Islet of Langerhans (tissue), 1 donor: ENCODE measurements at regions not wholly inside any gene's neighbourhood (a gene's known extent, or its start where the extent isn't known, plus 50 kb on each side); places are given as distances from the start of the nearest gene placed in this dataset.

Source experiments
- FAIRE-seq: peaks from one replicate; lab custom pipeline; 2011; peaks lifted over from hg19 to GRCh38; lab: Jason Lieb, UNC

DNA sequence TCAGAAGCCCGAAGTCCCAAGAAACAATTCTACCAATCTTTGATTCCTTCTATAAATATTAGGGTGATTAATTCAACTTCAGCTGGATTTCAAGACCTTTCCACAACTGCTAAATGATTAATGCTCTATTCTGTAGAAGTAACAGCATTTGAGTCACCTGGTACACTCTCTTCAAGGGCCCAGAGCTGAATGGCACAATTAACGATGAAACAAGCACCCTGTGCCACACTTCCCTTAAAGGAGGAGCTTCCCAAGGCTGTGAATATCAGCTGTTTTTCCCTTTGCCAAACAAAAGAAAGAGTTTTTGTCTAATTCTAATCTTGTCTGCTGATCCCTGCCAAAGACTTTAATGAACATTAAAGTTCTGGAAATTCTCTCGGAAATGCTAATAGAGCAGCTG, 56.0 kb downstream of the BOD1L2 start:
- FAIRE-seq: no peak

DNA sequence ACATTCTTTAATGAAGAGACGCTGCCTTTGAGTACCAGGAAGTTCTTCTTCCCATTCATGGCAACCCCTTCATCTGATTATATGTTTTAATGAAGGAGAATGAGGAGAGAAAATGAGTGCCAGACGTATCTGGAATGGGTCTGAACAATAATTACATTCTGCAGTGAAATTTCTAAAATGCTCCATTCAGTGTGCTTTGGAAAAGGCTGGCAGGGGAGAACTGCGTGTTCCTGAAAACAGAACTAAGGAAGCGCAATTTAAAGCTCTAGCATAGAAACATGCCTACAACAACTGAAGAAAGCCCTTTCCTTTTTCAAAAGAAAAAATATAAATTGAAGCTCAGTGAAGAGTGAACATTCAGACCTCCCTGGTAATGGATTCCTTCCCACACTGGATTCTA, 58.8 kb downstream of the BOD1L2 start:
- no peak for FAIRE-seq

DNA sequence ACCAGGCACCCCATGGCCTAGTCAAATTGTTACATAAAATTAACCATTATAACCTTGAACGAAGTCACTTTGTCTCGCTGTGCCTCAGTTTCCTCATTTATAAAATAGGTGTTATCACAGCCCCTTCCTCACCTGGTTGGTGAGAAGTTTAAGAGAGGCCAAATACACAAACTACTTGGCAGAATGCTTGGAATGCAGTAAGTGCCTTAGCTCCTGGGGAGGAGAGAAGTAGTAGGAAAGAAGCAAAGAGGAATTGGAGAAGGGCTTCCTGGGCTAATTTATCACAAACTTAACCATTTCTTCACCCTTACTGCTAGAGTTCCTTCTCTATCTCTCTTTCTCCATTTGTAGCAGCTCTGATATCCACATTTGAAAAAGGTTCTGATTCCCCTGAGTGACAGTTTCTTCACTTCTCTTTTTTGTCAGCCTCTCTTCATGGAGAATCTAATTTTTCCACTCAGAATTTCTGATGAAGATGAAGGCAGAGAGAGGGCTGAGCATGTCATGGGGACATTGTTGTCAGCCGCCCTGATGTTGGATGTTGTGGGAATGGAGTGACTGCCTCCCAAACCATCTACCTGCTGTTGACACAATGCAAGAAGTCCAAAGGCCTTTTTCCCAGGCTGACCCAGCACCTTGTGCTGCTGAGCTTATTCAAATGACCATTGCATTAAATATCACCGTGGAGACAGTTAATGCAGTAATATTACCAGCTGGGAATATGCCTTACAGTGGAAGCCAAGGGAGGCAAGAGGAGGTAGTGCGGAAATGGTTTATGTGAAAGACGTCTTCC, 60.4 kb downstream of the BOD1L2 start:
- FAIRE-seq: no peak

DNA sequence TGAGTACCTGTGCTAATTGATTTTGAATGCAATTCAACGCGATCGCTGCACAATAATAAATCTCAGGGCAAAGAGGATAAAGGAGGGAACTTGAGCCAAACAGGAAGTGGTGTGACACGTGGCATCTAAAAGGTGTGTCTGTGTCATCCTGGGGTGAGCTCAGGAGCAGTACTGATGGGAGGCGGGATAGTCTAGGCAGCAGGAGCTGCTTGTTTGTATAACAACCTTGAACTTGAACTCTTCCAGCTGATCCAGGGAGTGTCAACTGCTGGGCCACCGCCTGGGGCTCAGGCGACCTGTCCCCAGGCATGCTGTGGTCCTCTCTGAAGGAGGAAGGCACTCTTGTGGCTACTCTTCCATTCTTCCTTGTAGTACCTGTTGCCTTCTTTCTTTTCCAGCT, 61.2 kb downstream of the BOD1L2 start:
- FAIRE-seq: no peak

DNA sequence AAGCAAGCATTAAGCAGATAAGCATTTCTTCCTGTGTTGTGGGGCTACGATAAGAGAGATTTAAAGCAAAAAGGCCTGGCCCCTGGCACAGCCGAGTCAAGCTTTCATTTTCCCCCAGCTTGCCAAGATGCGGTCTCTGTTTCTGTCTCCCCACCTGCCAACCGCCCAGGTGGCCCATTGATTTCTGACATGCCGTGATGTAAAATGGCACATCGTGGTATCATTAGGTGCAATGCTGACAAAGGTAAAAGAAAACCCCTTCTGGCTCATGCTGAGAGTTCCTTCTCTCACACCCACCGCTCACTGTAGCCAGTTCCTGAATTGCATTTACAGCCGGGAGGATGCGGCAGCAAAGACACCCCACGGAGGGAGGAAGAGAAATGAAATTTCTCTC, 62.8 kb downstream of the BOD1L2 start:
- FAIRE-seq: no peak

DNA sequence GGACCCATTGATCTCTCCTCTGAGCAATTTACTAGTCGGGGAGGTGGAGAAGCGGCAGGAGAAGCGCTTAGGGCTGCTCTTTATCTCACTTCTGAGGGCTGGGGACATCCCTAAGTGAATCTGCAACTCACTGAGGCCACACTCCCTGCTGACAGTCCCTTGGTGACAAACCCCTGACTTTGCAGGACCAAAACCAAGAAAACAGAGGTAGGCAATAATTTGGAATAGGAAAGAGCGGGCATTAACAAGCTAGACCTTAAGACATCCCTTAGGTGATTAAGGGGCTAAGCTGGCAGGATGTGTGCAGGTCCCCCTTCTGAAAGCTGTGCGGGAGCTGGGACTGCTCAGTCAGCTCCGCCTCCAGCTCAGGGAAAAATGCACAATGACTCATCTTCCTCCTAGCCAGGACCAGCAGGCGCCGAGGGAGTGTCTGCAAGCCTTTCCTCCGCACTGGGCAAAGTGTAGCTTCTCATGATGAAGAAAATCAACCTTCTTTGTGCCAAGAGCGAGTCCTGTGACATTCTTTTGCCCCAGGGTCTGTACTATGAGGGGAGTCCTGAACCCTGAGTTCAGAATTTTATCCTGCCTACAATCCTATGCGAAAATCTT, 63.3 kb downstream of the BOD1L2 start:
- FAIRE-seq: peak; percentile 41

DNA sequence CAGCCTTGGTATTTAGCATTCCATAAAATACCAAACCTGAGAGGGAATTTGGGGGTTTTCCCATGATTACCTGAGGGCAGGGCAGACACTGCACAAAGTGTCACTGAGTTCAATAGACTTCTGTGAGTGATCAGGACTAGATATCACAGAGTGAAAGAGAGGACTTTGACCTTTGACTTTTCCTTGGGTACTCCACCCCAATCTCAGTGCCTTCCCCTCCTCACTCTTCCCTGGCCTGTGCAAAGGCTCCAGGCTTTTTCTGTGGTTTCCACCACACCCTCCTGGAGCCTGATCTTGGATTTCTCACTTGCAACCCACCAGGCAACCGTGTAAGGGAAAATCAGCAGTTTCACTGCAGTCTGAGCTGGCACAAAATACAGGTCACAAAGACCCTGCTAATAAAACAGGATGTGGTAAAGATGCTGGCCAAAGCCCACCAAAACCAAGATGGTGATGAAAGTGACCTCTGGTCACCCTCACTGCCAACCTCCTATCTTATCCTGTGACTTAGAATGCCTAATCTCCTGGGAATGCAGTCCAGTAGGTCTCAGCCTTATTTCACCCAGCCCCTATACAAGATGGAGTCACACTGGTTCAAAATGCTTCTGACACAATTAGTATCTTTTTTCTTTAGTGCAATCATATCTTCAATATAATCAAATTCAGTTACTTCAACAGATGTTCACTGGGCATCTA, 64.0 kb downstream of the BOD1L2 start:
- no peak for FAIRE-seq

DNA sequence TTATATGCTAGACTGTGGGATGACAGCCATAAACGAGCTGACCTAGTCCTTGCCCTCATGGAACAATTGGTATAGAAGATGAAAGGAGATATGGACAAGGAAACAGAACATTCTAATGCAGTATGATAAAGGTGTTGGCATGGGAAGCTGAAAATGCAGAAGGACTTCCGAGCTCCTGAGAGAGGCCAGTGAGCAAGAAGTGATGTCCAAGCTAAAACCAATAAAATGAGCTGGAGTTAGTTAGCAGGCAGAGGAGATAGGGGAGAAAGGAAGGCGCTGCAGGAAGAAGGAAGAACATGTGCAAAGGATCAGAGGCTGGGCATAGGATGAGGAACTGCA, 64.5 kb downstream of the BOD1L2 start:
- FAIRE-seq: no peak

DNA sequence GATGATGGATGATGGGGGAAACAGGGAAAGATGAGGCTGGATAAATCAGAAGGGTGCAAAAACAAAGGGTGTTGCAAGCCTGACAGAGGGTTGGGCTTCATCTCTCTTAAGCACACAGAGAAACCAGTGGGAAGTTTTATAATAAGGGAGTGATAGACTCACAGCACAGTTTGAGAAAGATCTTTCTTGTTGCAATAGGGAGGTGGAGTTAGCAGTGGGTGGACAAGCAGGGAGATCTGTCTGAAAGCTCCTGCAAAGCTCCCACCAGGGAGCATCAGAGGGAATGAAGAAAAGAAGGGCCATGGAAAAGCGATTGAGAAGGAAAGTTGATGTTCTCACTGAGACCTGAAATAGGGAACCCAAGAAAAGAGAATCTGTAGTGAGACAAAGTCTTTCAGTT, 64.9 kb downstream of the BOD1L2 start:
- FAIRE-seq: no peak

DNA sequence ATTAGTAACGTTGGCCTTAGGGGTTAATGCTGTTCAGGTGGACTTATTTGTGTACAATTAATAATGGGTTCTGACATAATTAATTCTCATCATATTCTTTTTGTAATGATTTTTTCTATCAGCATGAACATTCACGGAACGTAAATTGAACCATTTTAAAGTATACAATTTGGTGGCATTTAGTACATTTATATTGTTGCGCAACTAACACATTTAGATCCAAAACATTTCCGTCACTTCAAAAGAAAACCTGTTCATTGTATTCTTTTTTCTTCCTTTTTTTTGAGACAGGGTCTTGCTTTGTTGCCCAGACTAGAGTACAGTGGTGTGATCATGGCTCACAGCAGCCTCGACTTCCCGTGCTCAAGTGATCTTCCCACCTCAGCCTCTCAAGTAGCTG, 65.8 kb downstream of the BOD1L2 start:
- FAIRE-seq: no peak

DNA sequence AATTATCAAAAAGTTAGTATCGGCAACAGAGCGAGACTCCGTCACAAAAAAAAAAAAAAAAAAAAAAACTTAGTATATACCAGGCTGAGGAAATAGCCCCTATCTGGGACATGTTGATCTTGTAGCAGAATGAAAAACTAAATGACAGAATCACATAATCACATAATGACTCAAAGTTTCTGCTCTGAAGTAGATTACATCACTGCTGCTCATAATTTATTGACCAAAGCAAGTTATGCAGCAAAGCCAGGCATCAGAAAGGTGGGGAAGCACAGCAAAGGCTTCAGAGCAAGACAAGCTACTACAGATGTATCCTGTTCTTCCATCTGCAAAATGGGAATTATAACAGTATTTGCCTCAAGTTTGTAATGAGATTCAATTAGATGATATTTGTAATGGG, 68.1 kb downstream of the BOD1L2 start:
- FAIRE-seq: no peak

DNA sequence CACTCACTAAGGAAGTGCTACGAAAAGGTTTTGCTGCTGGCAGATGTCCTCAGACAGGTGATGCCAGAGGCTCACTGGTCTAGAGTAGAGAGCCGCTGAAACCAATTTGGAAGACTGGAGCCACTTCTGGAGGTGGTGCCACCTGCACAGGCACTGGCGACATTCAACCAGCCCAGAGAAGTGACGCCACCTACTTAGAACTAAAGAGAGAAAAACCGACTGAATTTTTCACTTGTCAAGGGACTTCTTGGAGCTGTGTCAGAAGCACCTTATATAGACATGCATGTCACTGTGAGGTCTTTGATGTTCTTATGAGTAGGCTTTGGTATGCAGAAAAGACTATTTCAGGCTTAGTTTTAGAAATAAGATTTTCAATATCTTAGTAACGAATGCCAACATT, 71.4 kb downstream of the BOD1L2 start:
- no peak for FAIRE-seq

DNA sequence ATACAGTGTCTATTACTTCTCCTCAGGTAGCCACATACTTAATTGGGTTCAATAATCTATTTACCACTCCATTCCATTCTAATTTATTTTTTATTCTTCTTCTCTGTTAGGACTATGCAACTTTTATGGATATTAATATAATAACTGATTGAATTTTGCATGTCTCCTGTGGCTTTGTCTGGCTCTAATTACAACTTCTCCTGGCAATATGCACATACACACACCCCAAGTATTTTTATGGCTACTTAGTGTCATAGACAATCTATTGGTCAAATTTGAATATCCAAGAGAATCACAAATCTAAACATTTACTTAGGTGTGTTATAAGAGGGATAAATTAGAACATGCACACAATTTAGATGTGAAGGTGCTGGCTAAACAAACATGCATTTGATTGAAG, 73.1 kb downstream of the BOD1L2 start:
- no peak for FAIRE-seq

DNA sequence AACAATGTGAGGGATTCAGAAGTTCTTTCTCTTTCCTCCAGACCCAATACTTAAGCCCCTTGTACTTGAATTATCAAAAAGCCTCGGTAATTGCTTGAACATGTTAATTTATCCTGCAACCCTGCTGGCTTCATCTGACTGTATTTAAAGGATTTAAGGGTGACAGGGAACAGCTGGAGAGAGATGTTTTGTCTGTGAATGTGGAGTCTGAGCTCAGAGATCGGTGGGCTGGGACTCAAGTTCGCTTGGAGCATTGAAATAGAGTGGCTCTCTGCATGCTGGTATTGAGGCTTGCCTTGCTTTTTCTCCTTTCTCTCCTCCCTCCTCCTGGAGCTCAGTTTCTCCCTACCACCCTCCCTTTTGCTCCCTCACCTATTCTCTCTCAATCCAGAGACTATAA, 73.6 kb downstream of the BOD1L2 start:
- FAIRE-seq: no peak

DNA sequence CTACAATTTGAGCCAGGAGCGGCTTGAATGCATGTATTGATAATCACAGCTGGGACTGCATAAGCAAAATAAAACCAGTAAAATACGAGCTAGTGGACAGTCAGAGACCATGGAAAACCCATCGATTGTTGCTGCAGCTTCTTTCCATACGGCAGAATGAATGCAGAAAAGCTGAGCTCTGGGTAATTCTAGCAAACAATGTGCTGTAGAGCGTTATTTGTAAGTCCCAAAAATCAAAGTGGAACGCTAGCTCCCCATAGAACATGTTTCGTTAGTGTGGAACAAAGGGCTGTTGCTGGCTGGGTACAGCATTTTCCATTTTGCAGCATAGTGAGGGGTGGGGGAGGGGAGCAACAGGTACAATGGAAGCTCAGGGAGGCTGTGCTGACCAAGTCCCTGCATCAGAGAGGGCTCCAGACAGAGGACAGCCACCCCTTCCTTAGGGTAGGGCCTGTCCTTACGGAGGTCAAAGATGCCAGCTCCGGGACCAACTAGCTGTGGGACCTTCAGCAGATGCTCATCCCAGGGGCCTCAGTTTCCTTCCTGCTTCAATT, 74.1 kb downstream of the BOD1L2 start:
- FAIRE-seq: no peak

DNA sequence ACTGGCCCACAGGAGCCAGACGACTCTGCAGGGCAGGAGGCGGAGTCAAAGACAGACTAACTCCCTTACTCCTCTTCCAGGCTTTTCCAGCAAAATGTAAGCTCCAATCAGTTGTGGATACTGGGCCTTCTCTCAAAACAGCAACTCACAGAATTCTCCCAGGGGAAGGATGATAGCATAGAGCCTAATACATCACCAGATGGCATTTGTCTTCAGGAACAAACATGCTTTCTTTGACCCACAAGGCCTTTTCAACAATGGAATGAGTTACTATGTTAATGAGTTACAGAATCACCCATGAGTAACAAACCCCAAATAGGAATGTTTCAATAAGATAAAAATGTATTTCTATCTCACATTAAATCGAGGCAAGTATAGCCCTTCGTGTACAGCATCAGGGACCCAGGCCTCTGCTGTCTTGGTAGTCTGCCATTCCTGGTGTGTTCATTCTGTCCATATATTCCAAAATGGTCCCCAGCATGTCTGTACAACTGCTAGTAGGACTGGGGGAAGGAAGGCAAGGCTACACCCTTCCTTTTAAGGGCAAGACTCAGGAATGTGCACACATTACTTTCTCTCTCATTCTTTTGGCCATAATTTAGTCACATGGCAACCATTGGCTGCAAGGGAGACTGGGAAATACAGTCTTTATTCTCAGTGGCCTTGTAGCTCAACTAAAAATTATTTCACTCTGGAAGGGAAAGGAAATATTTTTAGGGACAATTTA, 76.4 kb downstream of the BOD1L2 start:
- no peak for FAIRE-seq

DNA sequence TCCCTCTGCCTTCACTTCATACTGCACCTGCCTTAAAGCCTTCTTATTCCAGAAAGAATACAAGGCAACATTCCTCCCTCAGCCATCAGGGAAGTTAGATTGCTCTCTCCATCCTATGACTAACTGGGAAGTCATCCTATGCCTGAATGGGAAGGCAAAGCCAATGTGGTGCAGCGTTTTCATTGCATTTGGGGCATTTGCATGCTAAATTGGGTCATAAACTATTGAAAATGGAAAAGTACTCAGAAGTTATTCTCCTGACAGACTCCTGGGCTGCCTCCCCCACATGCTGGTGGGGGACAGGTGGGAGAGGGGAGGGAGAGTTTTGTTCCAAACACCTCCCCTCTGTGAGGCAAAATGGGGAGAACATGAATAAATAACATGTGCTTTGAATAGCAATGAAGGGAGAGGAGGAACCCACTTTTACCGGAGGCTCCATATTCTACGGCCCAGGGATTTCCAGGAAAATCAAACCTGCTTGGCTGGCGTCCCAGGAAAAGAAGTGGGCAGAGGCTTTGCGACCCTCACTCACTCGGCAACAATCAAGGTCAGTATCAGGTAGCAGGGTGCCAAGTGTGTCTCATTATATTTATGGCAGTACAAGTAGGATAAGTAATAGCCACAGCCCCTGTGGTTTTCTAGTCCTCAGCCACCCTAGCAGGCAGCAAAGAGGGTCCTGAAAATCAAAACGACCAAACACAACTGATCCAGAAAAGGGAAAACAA, 84.1 kb downstream of the BOD1L2 start:
- no peak for FAIRE-seq

DNA sequence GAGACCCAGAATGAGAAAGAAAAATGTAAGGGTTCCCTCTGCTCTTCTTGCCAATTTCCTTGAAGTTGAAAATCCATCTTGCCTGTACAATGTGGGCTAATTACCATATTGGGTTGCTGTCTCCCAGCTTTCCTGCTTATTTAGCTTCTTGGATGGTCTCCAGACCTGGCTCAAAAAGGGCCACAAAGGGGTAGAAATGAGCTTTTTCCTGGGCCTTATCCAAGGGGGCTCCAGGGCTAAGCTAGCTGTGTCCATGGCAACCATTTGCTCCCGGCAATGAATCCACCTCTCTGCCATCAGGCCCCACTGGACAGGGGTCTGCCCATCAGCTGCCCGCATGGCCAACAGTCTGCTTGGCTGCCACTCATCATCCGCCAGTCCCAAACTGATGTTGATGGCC, 85.0 kb downstream of the BOD1L2 start:
- FAIRE-seq: no peak

DNA sequence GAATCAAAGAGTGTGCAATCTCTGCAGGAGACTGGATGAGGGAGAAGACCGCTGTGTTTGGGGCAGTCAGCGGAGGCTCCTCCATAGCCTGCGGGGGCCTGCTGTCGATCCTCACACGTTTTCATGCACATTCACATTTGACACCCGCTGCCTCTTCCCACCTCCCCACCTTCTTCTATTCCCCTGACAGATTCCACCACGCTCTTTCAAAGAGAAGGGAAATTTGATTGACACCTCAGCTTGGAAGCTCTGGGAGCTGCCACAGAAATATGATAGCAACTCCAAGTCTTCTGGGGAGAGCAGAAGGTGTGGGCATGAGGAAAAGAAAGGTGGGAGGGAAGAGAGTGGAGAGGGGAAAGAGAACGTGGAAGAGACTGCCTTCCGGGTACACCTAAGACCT, 87.5 kb downstream of the BOD1L2 start:
- no peak for FAIRE-seq

DNA sequence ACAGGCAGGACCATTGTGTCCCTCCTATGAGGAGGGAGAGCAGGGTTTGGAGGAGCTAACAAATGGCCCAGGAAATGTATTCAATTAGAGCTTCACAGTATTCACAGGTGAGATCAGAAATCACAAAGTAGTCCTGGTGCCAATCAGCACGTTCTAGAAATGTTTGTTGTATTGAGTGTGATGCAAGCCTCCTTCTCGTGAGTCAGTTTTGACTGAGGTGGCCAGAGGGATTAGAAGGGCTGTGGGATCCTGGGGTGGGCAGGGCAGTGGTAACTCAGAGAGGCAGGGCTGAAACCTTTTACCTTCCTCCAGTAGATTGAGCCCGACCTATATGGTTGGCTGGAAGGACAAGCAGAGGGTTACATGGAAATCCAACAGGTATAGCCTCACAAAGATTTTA, 95.0 kb downstream of the BOD1L2 start:
- no peak for FAIRE-seq

DNA sequence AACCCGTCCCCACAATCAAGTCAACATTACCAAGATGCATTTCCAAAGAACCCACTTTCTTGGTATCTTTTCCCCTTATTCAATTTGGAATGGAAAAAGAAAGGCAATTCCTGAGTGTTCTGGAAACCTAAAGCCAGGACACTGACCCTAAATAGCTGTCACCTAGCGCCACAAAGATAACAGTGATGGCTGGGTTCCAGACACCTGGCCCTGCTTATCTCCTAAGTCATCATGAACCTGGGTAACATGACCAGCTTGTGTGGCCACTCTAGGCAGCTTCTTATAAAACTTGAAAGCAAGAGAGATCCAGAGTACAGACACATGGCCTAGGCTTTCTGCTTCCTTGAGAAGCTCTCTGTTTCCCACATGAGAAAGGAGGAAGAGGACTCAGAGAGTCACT, 95.4 kb downstream of the BOD1L2 start:
- FAIRE-seq: no peak

DNA sequence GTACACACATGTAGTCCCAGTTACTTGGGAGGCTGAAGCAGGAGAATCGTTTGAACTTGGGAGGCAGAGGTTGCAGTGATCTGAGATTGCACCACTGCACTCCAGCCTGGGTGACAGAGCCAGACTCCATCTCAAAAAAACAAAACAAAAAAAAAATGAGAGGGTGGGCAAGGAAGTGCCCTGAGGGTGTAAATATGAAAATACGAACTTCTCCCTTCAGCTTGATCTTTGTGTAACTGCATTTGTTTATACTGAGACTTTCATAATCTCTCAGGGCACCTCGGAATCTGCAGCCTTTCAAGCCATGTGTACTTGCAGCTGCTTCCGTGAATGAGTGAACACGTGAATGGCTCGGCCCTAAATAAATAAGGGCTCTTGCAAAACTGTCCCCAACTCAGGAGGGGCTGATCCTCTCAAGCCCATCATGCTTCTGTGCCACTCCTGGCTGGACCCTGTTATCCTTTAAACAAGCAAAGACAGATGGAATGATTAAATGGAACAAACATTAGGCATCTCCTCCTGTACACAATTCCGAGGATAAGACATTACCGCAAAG, 96.8 kb downstream of the BOD1L2 start:
- no peak for FAIRE-seq
